ENCODE measurements at regions not wholly inside any gene's neighbourhood (a gene's known extent, or its start where the extent isn't known, plus 50 kb on each side); places are given as distances from the start of the nearest gene placed in this dataset.
"Not testable (repeated sequence)": the region's sequence is repeated elsewhere in the genome, so short reads cannot be mapped to it uniquely, and the experiment has no call there.

- intact Hi-C loops (cut with DNase I) = no loop called here
- Histone ChIP-seq H3K4me1 (no peaks in the 10 kb centered on the region), H3K27me3 (no peaks in the 10 kb centered on the region), H3K9ac (ENCODE audit: low read depth in 2 of 2, low read length in 2 of 2) (no peak overlapping the region), H3K36me3 (no peaks in the 10 kb centered on the region), H3K27ac (no peak overlapping the region), H3K4me3 (no peak overlapping the region), H3K9me3 (no peaks in the 10 kb centered on the region)
- TF ChIP-seq, protein P1, sequence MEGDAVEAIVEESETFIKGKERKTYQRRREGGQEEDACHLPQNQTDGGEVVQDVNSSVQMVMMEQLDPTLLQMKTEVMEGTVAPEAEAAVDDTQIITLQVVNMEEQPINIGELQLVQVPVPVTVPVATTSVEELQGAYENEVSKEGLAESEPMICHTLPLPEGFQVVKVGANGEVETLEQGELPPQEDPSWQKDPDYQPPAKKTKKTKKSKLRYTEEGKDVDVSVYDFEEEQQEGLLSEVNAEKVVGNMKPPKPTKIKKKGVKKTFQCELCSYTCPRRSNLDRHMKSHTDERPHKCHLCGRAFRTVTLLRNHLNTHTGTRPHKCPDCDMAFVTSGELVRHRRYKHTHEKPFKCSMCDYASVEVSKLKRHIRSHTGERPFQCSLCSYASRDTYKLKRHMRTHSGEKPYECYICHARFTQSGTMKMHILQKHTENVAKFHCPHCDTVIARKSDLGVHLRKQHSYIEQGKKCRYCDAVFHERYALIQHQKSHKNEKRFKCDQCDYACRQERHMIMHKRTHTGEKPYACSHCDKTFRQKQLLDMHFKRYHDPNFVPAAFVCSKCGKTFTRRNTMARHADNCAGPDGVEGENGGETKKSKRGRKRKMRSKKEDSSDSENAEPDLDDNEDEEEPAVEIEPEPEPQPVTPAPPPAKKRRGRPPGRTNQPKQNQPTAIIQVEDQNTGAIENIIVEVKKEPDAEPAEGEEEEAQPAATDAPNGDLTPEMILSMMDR (IDR thresholded peaks at IDR 0.05) = no peak
- DNase-seq = no peak
These were observed 109.3 kb upstream of the USP9X start for GRCh38 chrX:40975951-40976350.

DNA sequence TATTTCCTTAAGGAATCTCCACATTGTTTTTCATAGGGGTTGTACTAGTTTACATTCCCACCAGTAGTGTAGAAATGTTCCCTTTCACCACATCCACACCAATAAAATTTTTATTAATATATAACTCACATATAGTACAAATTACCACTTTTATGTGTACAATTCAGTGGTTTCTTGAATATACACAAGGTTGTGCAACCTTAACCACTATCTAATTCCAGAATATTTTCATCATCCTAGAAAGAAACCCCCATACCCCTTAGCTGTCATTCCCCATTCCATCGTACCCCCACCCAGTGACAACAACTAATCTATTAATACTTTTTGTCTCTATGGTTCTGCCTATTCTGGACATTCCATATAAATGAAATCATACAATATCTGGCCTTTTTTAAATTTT is 108.3 kb upstream of the USP9X start:
- Histone ChIP-seq H3K36me3 (no peaks in the 10 kb centered on the region), H3K4me3 (no peak overlapping the region), H3K27ac (no peak overlapping the region), H3K9ac (ENCODE audit: low read depth in 2 of 2, low read length in 2 of 2) (no peak overlapping the region), H3K4me1 (no peaks in the 10 kb centered on the region), H3K9me3 (no peaks in the 10 kb centered on the region), H3K27me3 (no peaks in the 10 kb centered on the region)
- intact Hi-C loops (cut with DNase I) = no loop called here
- TF ChIP-seq, protein P1 (IDR thresholded peaks at IDR 0.05) = no peak
- no peak for DNase-seq

DNA sequence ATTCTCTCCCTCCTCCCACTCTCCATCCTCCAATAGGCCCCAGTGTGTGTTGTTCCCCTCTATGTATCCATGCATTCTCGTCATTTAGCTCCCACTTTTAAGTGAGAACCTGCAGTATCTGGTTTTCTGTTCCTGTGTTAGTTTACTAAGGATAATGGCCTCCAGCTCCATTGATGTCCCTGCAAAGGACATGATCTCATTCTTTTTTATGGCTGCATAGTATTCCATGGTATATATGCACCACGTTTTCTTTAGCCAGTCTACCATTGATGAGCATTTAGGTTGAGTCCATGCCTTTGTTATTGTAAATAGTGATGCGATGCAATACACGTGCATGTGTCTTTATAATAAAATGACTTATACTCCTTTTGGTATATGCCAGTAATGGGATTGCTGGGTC is 100.3 kb upstream of the USP9X start:
- no peaks in the 10 kb centered on the region for H3K4me1 ChIP-seq
- no peak overlapping the region for H3K9ac ChIP-seq (ENCODE audit: low read depth in 2 of 2, low read length in 2 of 2)
- H3K4me3 ChIP-seq = no peak overlapping the region
- TF ChIP-seq, protein P1 (IDR thresholded peaks at IDR 0.05) = no peak
- H3K36me3 ChIP-seq = no peaks in the 10 kb centered on the region
- intact Hi-C loops (cut with DNase I) = no loop called here
- H3K27ac ChIP-seq = no peak overlapping the region
- H3K9me3 ChIP-seq = no peaks in the 10 kb centered on the region
- DNase-seq = no peak
- H3K27me3 ChIP-seq = no peaks in the 10 kb centered on the region

DNA sequence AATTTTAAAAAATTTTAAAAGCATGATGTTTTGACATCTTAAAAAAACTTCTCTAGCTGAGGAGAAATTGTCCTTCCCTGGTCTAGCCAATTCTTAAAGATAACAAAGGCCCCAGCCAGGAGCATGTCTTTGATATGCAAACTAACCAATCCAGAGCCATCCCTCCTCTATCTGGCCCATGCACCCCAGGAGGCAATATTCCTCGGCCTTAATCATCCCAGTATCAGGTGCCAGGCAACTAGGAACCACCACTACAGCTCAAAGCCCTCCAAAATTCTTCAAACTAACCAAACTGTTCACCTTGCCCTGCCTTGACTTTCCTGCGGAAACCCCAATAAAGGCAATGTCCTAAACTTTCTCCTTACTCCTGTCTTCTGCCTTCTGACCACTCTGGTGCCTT is 97.8 kb upstream of the USP9X start:
- no peak overlapping the region for H3K4me3 ChIP-seq
- TF ChIP-seq, protein P1 (IDR thresholded peaks at IDR 0.05) = no peak
- H3K27ac ChIP-seq = no peak overlapping the region
- H3K9ac ChIP-seq (ENCODE audit: low read depth in 2 of 2, low read length in 2 of 2) = no peak overlapping the region
- intact Hi-C loops (cut with DNase I) = no loop called here
- H3K27me3 ChIP-seq = no peaks in the 10 kb centered on the region
- H3K9me3 ChIP-seq = no peaks in the 10 kb centered on the region
- H3K36me3 ChIP-seq = no peaks in the 10 kb centered on the region
- DNase-seq = no peak
- H3K4me1 ChIP-seq = no peaks in the 10 kb centered on the region

- no peaks in the 10 kb centered on the region for H3K36me3 ChIP-seq
- TF ChIP-seq, protein P1 (IDR thresholded peaks at IDR 0.05) = no peak
- intact Hi-C loops (cut with DNase I) = no loop called here
- no peak overlapping the region for H3K9ac ChIP-seq (ENCODE audit: low read depth in 2 of 2, low read length in 2 of 2)
- H3K9me3 ChIP-seq = no peaks in the 10 kb centered on the region
- H3K4me3 ChIP-seq = no peak overlapping the region
- no peak for DNase-seq
- no peaks in the 10 kb centered on the region for H3K27me3 ChIP-seq
- H3K4me1 ChIP-seq = no peaks in the 10 kb centered on the region
- no peak overlapping the region for H3K27ac ChIP-seq
These were observed 97.1 kb upstream of the USP9X start for GRCh38 chrX:40988100-40988499.

- H3K4me1 ChIP-seq; H3K9me3 ChIP-seq; H3K27me3 ChIP-seq; DNase-seq; H3K4me3 ChIP-seq; H3K36me3 ChIP-seq; H3K9ac ChIP-seq (ENCODE audit: low read depth in 2 of 2, low read length in 2 of 2); H3K27ac ChIP-seq; intact Hi-C loops (cut with DNase I): not testable (repeated sequence)
These were observed 91.8 kb upstream of the USP9X start for GRCh38 chrX:40993395-40993794.

Measured in colonic mucosa (tissue), 4 donors.